Motor neuron (in vitro differentiated cells): ENCODE measurements at regions not wholly inside any gene's neighbourhood (a gene's known extent, or its start where the extent isn't known, plus 50 kb on each side); places are given as distances from the start of the nearest gene placed in this dataset.

Experiments
- ATAC-seq, 8 experiments: fragments of 200-7000 bp; cut with Tn5 transposase; replicated peaks in 6 of 8; 2 replicates each; pipeline ENCODE4 v1.8.0; 2021; ENCODE audit warnings: mild to moderate bottlenecking in 8 of 8, moderate library complexity in 8 of 8
- H3K27ac ChIP-seq, 2 donors: fragments of 250-450 bp; sonication (Bioruptor Pico); 2 replicates each; pipeline ENCODE4 v1.9.0; 2021; ENCODE audit warnings: antibody characterized with exemption in 2 of 2, mild to moderate bottlenecking in 2 of 2, moderate library complexity in 1 of 2
- H3K4me1 ChIP-seq, 2 donors: fragments of 250-450 bp; sonication (Bioruptor Pico); replicated peaks in 1 of 2; 2 replicates each; pipeline ENCODE4 v1.6.1; 2021; ENCODE audit warnings: antibody characterized with exemption in 2 of 2, mild to moderate bottlenecking in 2 of 2, moderate library complexity in 1 of 2
- H3K4me3 ChIP-seq, 5 donors: fragments of 250-450 bp; sonication (Bioruptor Pico); 2 replicates each; pipeline ENCODE4 v1.9.0; 2021; ENCODE audit warnings: antibody characterized with exemption in 5 of 5, mild to moderate bottlenecking in 5 of 5, moderate library complexity in 4 of 5
- WGBS, 10 experiments: fragments of 450-650 bp; shearing (Covaris generic); methylation state at CpG; one replicate each; pipeline ENCODE4 v1.0.0; 2022; 5-methylcytosine and 5-hydroxymethylcytosine counted together
- in situ Hi-C, 9 experiments: fragments of 400-800 bp; cut with MboI; loops; one replicate each; pipeline ENCODE4 v1.15.0; 2021; ENCODE audit warnings: low sequenced_read_pairs in 9 of 9, low pct_unique_long_range_greater_than_20kb in 2 of 9; ENCODE audit not compliant: unreplicated experiment in 9 of 9

GRCh38 chr2:204031056-204031455, 94.5 kb downstream of the ICOS start:
- 0 to 83% (median 60%) methylated on average over 1 to 4 of the region's 4 CpGs; no CpG with 5 or more reads in 1 of the 10 experiments for WGBS, 10 experiments
- no peak for ATAC-seq
- in situ Hi-C loops: no loop called here

DNA sequence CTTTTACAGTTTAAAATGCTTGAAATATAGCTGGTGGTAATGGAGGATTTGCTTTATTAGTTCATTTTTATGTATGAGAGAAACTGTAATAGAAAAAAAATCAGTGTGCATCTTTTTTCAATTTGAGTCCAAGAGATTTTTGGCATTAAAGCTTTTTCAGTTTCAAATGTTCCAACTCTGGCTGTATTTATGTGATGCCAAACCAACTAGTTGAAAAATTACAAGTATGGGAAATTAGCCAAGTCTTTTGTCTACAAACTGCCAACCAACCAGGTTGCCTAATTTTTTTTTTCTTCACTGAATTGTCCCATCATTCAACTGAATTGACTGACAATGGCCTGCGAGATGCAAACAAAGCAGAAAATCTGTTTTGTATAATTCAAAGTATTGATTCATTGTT, 95.7 kb downstream of the ICOS start:
- no peak for ATAC-seq
- Histone ChIP-seq H3K4me1 (peaks cover 0 to 5% of the 10 kb centered on the region in 2 donors), H3K4me3 (no peak overlapping the region), H3K27ac (no peak overlapping the region)
- WGBS, 10 experiments: 30 to 100% (median 67%) methylated on average over 1 of the region's 1 CpG; no CpG with 5 or more reads in 3 of the 10 experiments
- in situ Hi-C loops: no loop called here

More at GRCh38 chr2:204031056-204031455, 94.5 kb downstream of the ICOS start:
- H3K27ac ChIP-seq: no peak overlapping the region
- H3K4me1 ChIP-seq: peaks cover 0 to 5% of the 10 kb centered on the region in 2 donors
- no peak overlapping the region for H3K4me3 ChIP-seq

- Histone ChIP-seq H3K27ac (no peak overlapping the region), H3K4me1 (peaks cover 0 to 5% of the 10 kb centered on the region in 2 donors), H3K4me3 (no peak overlapping the region)
- no peak for ATAC-seq
- 55 to 96% (median 86%) methylated on average over 4 to 8 of the region's 8 CpGs for WGBS, 10 experiments
- in situ Hi-C loops: no loop called here
These were observed 97.3 kb downstream of the ICOS start for GRCh38 chr2:204033611-204034495.

GRCh38 chr2:204036706-204037105, 100.1 kb downstream of the ICOS start:
- H3K4me1 ChIP-seq: peaks cover 0 to 5% of the 10 kb centered on the region in 2 donors
- no peak overlapping the region for H3K4me3 ChIP-seq
- no peak overlapping the region for H3K27ac ChIP-seq
- ATAC-seq: no peak
- in situ Hi-C loops: no loop called here
- 6 to 87% (median 73%) methylated on average over 2 to 4 of the region's 4 CpGs for WGBS, 10 experiments

DNA sequence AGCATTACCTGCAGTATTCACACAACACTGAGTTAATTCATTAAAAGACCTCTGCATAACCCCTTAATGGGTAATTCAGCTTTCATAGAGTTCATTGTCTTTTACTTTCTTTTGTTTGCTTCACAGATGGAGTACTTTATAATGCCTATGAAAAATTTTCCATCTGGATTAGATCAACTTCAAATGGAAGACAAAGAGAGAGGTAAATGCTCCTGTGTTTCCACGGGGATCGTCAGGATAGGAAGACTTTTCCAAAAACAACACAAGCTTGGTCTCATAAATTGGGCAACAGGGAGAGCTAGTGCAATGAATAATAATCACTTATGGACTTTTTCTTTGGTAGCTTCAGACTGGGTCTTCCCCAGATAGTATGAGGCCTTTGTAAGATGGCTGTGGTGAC, 100.7 kb downstream of the ICOS start:
- no peak for ATAC-seq
- H3K4me3 ChIP-seq: no peak overlapping the region
- peaks cover 0 to 2% of the 10 kb centered on the region in 2 donors for H3K4me1 ChIP-seq
- 11 to 100% (median 67%) methylated on average over 1 to 2 of the region's 2 CpGs; no CpG with 5 or more reads in 1 of the 10 experiments for WGBS, 10 experiments
- in situ Hi-C loops: no loop called here
- no peak overlapping the region for H3K27ac ChIP-seq

GRCh38 chr2:204039298-204039838, 102.8 kb downstream of the ICOS start:
- in situ Hi-C loops: no loop called here
- no peak for ATAC-seq
- no peaks in the 10 kb centered on the region for H3K4me1 ChIP-seq
- no peak overlapping the region for H3K27ac ChIP-seq
- H3K4me3 ChIP-seq: no peak overlapping the region
- WGBS, 10 experiments: 0 to 90% (median 73%) methylated on average over 1 to 3 of the region's 3 CpGs

DNA sequence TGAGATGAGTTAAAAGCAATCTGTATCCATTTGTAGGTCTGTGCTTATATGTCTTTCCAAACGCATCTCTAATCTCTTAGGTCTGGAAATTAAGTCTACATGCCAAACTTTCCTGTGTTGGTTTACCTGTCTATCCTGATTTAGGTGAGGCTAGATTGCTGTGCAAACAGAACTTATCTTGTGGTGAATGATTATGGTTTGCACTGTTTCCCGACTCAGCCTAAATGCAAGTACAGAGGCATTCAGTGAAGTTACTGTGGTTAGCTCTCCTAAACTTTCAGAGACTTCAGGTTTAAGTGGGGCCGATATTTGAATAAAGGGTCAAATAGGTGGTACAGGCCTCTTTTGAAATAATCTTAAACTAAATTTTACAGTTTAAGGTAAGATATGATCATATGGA, 103.5 kb downstream of the ICOS start:
- in situ Hi-C loops: no loop called here
- WGBS, 10 experiments: 0 to 94% (median 83%) methylated on average over 1 to 3 of the region's 3 CpGs; no CpG with 5 or more reads in 1 of the 10 experiments
- ATAC-seq: no peak
- Histone ChIP-seq H3K4me3 (no peak overlapping the region), H3K4me1 (peaks cover 0 to 5% of the 10 kb centered on the region in 2 donors), H3K27ac (no peak overlapping the region)

DNA sequence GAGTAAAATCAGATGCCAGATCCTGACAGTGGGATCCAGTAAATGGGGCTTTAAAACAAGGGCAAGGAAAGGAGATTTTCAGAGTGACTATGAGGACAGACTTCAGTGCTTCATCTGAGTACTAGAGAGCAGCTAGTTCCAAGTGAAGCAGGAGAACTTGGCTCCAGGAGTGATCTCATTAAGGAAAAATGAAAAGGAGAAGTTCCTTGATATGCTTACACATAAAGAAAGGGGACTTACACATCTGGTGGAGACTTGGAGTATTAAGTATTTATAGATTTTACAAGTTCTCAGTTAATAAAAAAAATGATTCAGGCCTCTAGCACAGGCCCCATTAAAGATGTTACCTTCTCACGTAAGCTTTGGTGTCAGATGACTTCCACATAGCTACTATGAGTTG, 105.8 kb downstream of the ICOS start:
- in situ Hi-C loops: no loop called here
- Histone ChIP-seq H3K27ac (no peak overlapping the region), H3K4me3 (no peak overlapping the region), H3K4me1 (peaks cover 0 to 15% of the 10 kb centered on the region in 2 donors)
- WGBS, 10 experiments: 33 to 100% (median 100%) methylated on average over 1 of the region's 1 CpG; no CpG with 5 or more reads in 1 of the 10 experiments
- no peak for ATAC-seq

DNA sequence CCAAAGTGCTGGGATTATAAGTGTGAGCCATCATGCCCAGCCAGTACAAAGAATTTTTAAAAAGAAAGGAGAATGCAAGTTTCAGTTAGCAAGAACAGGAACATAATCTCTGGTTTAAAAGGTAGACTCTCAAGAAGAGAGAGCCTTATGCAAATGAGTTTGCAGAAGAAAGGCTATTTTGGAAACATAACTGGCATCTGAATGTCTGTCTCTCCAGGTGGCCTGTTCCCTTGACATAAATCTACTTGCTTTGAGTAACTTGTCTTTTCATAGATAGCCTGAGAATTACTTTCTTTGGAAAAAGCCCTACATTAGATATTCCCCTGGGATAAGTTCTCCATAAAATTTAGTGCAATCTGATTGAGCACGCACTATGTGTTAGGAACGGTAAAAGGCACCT, 109.6 kb downstream of the ICOS start:
- H3K4me3 ChIP-seq: no peak overlapping the region
- WGBS, 10 experiments: 75 to 92% (median 85%) methylated on average over 2 of the region's 2 CpGs; no CpG with 5 or more reads in 3 of the 10 experiments
- ATAC-seq: no peak
- H3K27ac ChIP-seq: no peak overlapping the region
- H3K4me1 ChIP-seq: peaks cover 0 to 15% of the 10 kb centered on the region in 2 donors
- in situ Hi-C loops: no loop called here

GRCh38 chr2:204049635-204050034, 113.1 kb downstream of the ICOS start:
- Histone ChIP-seq H3K4me3 (no peak overlapping the region), H3K27ac (no peak overlapping the region), H3K4me1 (peaks cover 0 to 14% of the 10 kb centered on the region in 2 donors)
- in situ Hi-C loops: no loop called here
- ATAC-seq: no peak

- Histone ChIP-seq H3K27ac (no peak overlapping the region), H3K4me1 (peaks cover 0 to 4% of the 10 kb centered on the region in 2 donors), H3K4me3 (no peak overlapping the region)
- WGBS, 10 experiments: 0 to 80% (median 20%) methylated on average over 1 to 5 of the region's 5 CpGs; no CpG with 5 or more reads in 1 of the 10 experiments
- in situ Hi-C loops: no loop called here
- no peak for ATAC-seq
These were observed 114.1 kb downstream of the ICOS start for GRCh38 chr2:204050681-204051080.

DNA sequence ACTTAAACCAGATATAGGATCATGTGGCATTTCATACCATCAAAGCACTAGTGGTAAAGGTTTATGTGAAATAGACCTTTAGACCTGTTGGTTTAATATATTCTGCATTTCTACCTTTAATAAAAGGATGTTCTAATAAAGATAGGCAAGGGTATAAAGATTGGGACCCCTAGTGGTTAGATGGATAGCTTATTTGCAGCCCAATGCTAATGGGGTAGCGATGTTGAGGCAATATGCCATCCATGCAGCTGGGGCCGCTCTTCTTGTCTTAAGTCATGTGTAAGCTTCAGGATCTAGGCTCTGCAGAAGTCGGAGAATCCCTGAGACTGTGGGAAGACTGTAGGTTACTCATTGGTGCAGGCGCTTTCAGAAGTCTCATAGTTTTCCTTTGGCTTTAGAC, 114.9 kb downstream of the ICOS start:
- no peak for ATAC-seq
- Histone ChIP-seq H3K4me3 (no peak overlapping the region), H3K27ac (no peak overlapping the region), H3K4me1 (no peaks in the 10 kb centered on the region)
- in situ Hi-C loops: no loop called here
- WGBS, 10 experiments: 65 to 100% (median 93%) methylated on average over 1 to 4 of the region's 4 CpGs; no CpG with 5 or more reads in 4 of the 10 experiments

- 0 to 90% (median 59%) methylated on average over 1 to 3 of the region's 3 CpGs; no CpG with 5 or more reads in 1 of the 10 experiments for WGBS, 10 experiments
- H3K4me3 ChIP-seq: no peak overlapping the region
- no peak overlapping the region for H3K27ac ChIP-seq
- ATAC-seq: no peak
- H3K4me1 ChIP-seq: no peaks in the 10 kb centered on the region
- in situ Hi-C loops: no loop called here
These were observed 115.5 kb downstream of the ICOS start for GRCh38 chr2:204051984-204052556.
